NCI-H345 treated with DMSO at 0.1 percent for 48 hours (cell line): ENCODE measurements at regions not wholly inside any gene's neighbourhood (a gene's known extent, or its start where the extent isn't known, plus 50 kb on each side); places are given as distances from the start of the nearest gene placed in this dataset.
A peak's percentile ranks its signal among the peaks of the same experiment; 100 is the strongest.

Experiments used
- DNase-seq: peaks from one replicate; lab custom pipeline; 2025; ENCODE audit not compliant: unreplicated experiment; lab: John Stamatoyannopoulos, UW

- no peak for DNase-seq
Measured at GRCh38 chr5:3000631-3001030, 249.2 kb upstream of the IRX2 start.

GRCh38 chr5:2999926-3000325 lies 248.4 kb upstream of the IRX2 start:
- no peak for DNase-seq

- DNase-seq = no peak
Measured at GRCh38 chr5:2998106-2998505, 246.6 kb upstream of the IRX2 start.

GRCh38 chr5:2997179-2997578 lies 245.7 kb upstream of the IRX2 start:
- no peak for DNase-seq

GRCh38 chr5:2996687-2997086 lies 245.2 kb upstream of the IRX2 start:
- DNase-seq = no peak

- DNase-seq = no peak
Measured at GRCh38 chr5:2996248-2996647, 244.8 kb upstream of the IRX2 start.

GRCh38 chr5:2995667-2996066 lies 244.2 kb upstream of the IRX2 start:
- no peak for DNase-seq

GRCh38 chr5:2995035-2995434 lies 243.6 kb upstream of the IRX2 start:
- no peak for DNase-seq

GRCh38 chr5:2993771-2994170 lies 242.3 kb upstream of the IRX2 start:
- no peak for DNase-seq

GRCh38 chr5:2993301-2993700 lies 241.8 kb upstream of the IRX2 start:
- no peak for DNase-seq

- no peak for DNase-seq
Measured at GRCh38 chr5:2992806-2993205, 241.3 kb upstream of the IRX2 start.

- DNase-seq = peak; percentile 77
Measured at GRCh38 chr5:2991884-2992283, 240.4 kb upstream of the IRX2 start.

GRCh38 chr5:2989517-2989916 lies 238.0 kb upstream of the IRX2 start:
- DNase-seq = peak; percentile 48

GRCh38 chr5:2986301-2986700 lies 234.8 kb upstream of the IRX2 start:
- no peak for DNase-seq

- no peak for DNase-seq
Measured at GRCh38 chr5:2985718-2986117, 234.2 kb upstream of the IRX2 start.

- no peak for DNase-seq
Measured at GRCh38 chr5:2983583-2984300, 232.3 kb upstream of the IRX2 start.

GRCh38 chr5:2981652-2982051 lies 230.2 kb upstream of the IRX2 start:
- no peak for DNase-seq

- no peak for DNase-seq
Measured at GRCh38 chr5:2981035-2981434, 229.6 kb upstream of the IRX2 start.

- peak; percentile 77 for DNase-seq
Measured at GRCh38 chr5:2960294-2960693, 208.8 kb upstream of the IRX2 start.

GRCh38 chr5:2958976-2959375 lies 207.5 kb upstream of the IRX2 start:
- DNase-seq = no peak

- DNase-seq = no peak
Measured at GRCh38 chr5:2948875-2949274, 197.4 kb upstream of the IRX2 start.

- no peak for DNase-seq
Measured at GRCh38 chr5:2946315-2946714, 194.8 kb upstream of the IRX2 start.

- DNase-seq = no peak
Measured at GRCh38 chr5:2936413-2936812, 184.9 kb upstream of the IRX2 start.
